ENCODE measurements at regions not wholly inside any gene's neighbourhood (a gene's known extent, or its start where the extent isn't known, plus 50 kb on each side); places are given as distances from the start of the nearest gene placed in this dataset.

DNA sequence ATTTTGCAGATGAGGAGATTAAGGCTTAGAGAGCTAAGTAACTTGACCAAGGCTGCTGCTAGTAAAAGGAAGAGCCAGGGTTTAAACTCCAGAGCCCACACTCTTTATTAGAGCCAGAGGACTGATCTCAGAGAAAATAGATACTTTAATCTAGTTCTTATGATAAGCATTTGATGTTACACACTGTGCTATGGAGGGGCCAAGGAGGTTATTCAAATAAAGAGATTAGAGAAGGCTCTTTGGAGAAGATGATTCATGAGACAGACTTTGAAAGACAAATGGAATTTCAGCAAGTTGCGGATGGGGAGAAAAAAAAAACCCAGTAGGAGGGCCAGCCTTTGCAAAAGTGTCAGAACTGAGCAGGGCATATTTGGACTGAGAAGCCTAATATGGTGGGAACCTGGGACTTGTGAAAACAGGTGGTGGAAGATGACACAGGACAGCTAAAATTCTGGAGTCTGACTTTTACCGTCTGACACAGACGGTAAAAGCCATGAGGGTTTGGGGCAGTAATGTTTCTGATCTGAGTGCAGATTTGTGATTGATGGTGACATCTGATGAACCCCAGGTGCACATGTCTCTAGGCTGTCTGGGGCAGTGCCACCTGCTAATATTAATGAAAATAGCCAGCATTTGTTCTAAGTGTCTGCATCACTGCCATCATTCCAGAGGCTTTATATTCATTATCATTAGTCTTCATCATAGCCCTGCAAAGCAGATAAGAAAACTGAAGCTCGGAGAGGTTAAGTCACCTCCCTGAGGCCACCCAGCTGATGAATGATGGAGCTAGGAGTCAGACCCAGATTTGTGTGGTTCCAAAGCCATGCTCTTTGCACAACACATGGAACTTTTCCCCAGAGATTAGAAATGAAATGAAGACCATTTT, 65.3 kb upstream of the CXCL14 start:
- Histone ChIP-seq H3K79me2 (ENCODE audit: control insufficient read depth in 1 of 2, insufficient read depth in 2 of 2, low read length in 2 of 2) (no peaks in the 10 kb centered on the region), H3K4me3 (ENCODE audit: extremely low read depth in 1 of 4, insufficient read depth in 2 of 4, low read depth in 3 of 4, low read length in 4 of 4) (no peak overlapping the region), H4K91ac (replicated peaks; ENCODE audit: insufficient read length, low read length) (no peak overlapping the region), H3K79me1 (ENCODE audit: low read depth, low read length) (no peaks in the 10 kb centered on the region), H3K4ac (replicated peaks; ENCODE audit: insufficient read length, low read depth, low read length) (no peak overlapping the region), H2BK15ac (ENCODE audit: low read length) (no peak overlapping the region), H3K4me1 (replicated peaks in 1 of 4; ENCODE audit: control insufficient read depth in 3 of 4, insufficient read depth in 4 of 4, low read length in 3 of 4) (no peaks in the 10 kb centered on the region), H3K23ac (ENCODE audit: insufficient read length) (no peak overlapping the region), H3K27me3 (replicated peaks in 1 of 4; ENCODE audit: control insufficient read depth in 3 of 4, extremely low read depth in 1 of 4, insufficient read depth in 3 of 4, low read length in 3 of 4) (no peaks in the 10 kb centered on the region), H2BK20ac (ENCODE audit: low read length) (no peak overlapping the region), H4K5ac (ENCODE audit: insufficient read length, low read depth, low read length) (no peak overlapping the region), H3K56ac (replicated peaks; ENCODE audit: insufficient read length, low read depth, low read length) (no peak overlapping the region), H4K8ac (ENCODE audit: extremely low read depth, insufficient read depth, low read length) (no peak overlapping the region), H3K4me2 (ENCODE audit: insufficient read depth in 1 of 2, low read depth in 2 of 2, low read length in 2 of 2) (no peak overlapping the region), H3K9me3 (ENCODE audit: insufficient read depth in 2 of 2, low read depth in 1 of 2, low read length in 1 of 2) (no peaks in the 10 kb centered on the region), H2AK5ac (ENCODE audit: low read depth, low read length) (no peak overlapping the region), H3K18ac (ENCODE audit: extremely low read depth, low read length) (no peak overlapping the region), H2BK120ac (replicated peaks; ENCODE audit: low read depth, low read length) (no peak overlapping the region), H3K36me3 (ENCODE audit: control insufficient read depth in 2 of 4, insufficient read depth in 4 of 4, low read length in 3 of 4) (no peaks in the 10 kb centered on the region), H3K14ac (ENCODE audit: insufficient read length) (no peak overlapping the region), H2AFZ (ENCODE audit: low read length) (no peak overlapping the region), H4K20me1 (replicated peaks in 1 of 2; ENCODE audit: control insufficient read depth in 1 of 2, insufficient read depth in 2 of 2, low read length in 2 of 2) (no peaks in the 10 kb centered on the region), H3K9ac (replicated peaks in 1 of 4; ENCODE audit: extremely low read depth in 1 of 4, low read depth in 3 of 4, low read length in 3 of 4) (no peak overlapping the region), H2BK5ac (ENCODE audit: low read depth, low read length) (no peak overlapping the region), H2BK12ac (ENCODE audit: low read depth, low read length) (no peak overlapping the region), H3K27ac (ENCODE audit: low read depth, low read length) (no peak overlapping the region), H3K23me2 (ENCODE audit: low read depth, low read length) (no peaks in the 10 kb centered on the region)
- DNase-seq (ENCODE audit: low read depth in 1 of 2, low spot score in 2 of 2) (no peak), FAIRE-seq (no peak)
- CTCF ChIA-PET (ENCODE audit: partially characterized antibody), result interaction anchor here (0.7 to 1.3 kb wide), 4 partner anchors 19 to 187 kb away, joined by 3 to 4 read pairs (median 3); no protein-coding TSS in a partner anchor
- POLR2A ChIA-PET (ENCODE audit: partially characterized antibody), result no interaction called here
- WGBS, 2 experiments (ENCODE audit: extremely low coverage in 1 of 2, insufficient coverage in 1 of 2, insufficient read length in 1 of 2, insufficient replicate concordance in 2 of 2, low coverage in 1 of 2, low lambda C conversion rate in 2 of 2, missing lambda C conversion rate in 1 of 2), result 92% methylated on average over 4 of the region's 4 CpGs; no CpG with 5 or more reads in 1 of the 2 experiments
- TF ChIP-seq FOSL1 (IDR thresholded peaks at IDR 0.05; ENCODE audit: insufficient read depth, low read depth, low read length), result no peak
- TF ChIP-seq TAF7 (optimal IDR thresholded peaks at IDR 0.05; ENCODE audit: borderline replicate concordance, low read depth, low read length), result no peak
- TF ChIP-seq SIN3A (conservative IDR thresholded peaks at IDR 0.05 in 1 of 2, IDR thresholded peaks at IDR 0.05 in 1 of 2; ENCODE audit: low read depth in 1 of 2, low read length in 2 of 2), result no peak
- no peak for TF ChIP-seq SIRT6 (IDR thresholded peaks at IDR 0.05; ENCODE audit: low read length)
- TF ChIP-seq ATF2 (IDR thresholded peaks at IDR 0.05; ENCODE audit: low read length), result no peak
- no peak for TF ChIP-seq BCL11A (IDR thresholded peaks at IDR 0.05; ENCODE audit: low read depth in 2 of 2, low read length in 2 of 2)
- no peak for TF ChIP-seq TBP (IDR thresholded peaks at IDR 0.05; ENCODE audit: low read depth, low read length)
- TF ChIP-seq BRCA1 (IDR thresholded peaks at IDR 0.05; ENCODE audit: low read depth, low read length), result no peak
- no peak for TF ChIP-seq NANOG (IDR thresholded peaks at IDR 0.05; ENCODE audit: insufficient read depth, low read depth, low read length, poor library complexity, severe bottlenecking)
- TF ChIP-seq YY1 (IDR thresholded peaks at IDR 0.05; ENCODE audit: low read depth, low read length), result no peak
- no peak for TF ChIP-seq SP4 (IDR thresholded peaks at IDR 0.05; ENCODE audit: low read length)

Measured in H1 (cell line).